Right renal cortex interstitium (tissue), 3 donors: ENCODE measurements at regions not wholly inside any gene's neighbourhood (a gene's known extent, or its start where the extent isn't known, plus 50 kb on each side); places are given as distances from the start of the nearest gene placed in this dataset.
"Not testable (repeated sequence)": the region's sequence is repeated elsewhere in the genome, so short reads cannot be mapped to it uniquely, and the experiment has no call there.

Experiments used
- DNase-seq, 3 donors: peaks; one replicate each; pipeline ENCODE4 v3.0.0-alpha.2; 2013; ENCODE audit warnings: low read depth in 3 of 3, low spot score in 2 of 3

- no peak for DNase-seq
Measured at GRCh38 chr14:71237556-71237955, 330.3 kb downstream of the PCNX1 start.

DNA sequence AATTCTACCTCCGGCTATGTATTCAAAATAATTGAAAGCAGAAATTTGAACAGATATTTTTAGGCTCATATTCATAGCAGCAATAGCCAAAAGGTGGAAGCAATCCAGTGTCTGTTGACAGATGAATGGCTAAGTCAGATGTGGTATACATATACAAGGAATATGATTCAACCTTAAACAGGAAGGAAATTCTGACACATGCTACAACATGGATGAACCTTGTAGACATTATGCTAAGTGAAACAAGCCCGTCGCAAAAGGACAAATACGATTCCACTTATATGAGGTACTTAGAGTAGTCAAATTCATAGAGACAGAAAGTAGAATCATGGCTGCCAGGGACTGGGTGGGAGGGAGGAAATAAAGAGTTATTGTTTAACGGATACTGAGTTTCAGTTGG lies 331.6 kb downstream of the PCNX1 start:
- DNase-seq = no peak

DNA sequence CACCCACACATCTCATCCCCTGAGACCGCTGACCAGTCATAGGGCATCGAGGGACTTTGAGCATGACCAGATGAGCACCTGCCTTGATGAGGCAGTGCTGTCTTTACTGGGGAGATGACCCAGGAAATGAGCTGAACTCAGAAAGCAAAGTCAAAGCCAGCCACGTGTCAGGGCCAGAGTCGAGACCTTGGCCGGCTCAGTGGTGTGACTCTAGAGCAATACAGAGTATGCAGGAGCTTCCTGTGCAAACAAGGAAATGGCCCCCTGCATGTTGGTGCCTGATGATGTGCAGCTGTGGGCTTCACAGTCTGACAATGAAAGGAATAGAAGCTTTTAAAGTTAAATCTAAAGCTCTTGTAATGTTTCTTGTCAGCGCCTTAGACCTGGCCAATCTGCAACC lies 332.9 kb downstream of the PCNX1 start:
- DNase-seq = no peak

DNA sequence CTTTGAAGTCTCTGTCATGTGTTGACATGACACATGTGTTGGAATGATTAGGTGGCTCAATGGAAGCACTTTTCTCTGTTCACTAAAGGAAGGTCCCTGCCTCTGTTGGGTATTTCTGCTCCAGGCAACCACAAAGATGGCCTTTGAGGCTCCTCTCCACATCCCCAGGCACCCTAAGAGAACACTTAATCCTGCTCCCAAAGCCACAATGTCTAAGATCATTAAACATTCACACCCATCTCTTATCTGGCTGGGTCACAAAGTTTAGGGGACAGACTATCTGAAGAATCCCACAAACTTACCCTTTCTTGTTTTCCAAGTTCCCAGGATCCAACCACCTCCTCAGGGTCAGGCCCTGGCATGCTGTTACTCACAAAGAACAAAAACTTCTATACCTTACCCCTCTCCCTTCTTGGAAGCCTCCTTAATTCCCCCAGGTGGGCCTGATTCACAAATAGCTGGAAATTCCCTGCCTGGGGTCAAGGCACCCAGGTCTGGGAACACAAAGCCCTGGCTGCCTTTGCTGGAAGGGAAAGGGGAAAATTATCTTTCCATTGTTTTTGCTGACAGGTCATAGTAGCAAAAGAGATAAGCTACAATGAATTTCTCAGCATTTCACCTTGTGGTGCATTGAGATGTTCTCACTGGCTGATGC lies 333.7 kb downstream of the PCNX1 start:
- DNase-seq = no peak

DNA sequence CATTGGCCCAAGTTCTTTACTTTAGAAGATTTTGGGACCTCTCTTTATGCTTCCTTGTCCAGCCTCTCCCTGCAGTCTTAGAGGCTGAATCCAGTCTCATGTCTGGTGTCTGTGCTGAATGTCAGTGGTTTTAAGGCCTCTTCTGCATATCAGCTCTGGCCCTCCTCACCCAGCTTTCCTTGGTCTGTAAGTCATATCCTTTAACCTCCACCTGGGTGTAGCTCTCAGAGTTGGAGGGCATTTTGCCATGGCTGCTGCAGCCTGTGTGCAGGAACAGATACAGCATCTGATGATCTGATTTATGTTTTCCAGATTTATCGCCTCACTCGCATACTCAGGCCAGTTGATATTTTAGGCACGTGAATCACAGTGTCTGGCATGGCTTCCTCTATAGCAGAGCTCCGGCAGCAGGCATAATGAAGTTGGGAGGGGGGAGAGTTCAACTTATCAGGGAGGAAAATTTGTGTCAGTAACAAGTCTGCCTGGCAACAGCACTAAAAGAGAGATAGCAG lies 335.0 kb downstream of the PCNX1 start:
- DNase-seq = no peak

- no peak for DNase-seq
Measured at GRCh38 chr14:71243697-71244096, 336.4 kb downstream of the PCNX1 start.

- DNase-seq = no peak
Measured at GRCh38 chr14:71244341-71244740, 337.1 kb downstream of the PCNX1 start.

- DNase-seq = no peak
Measured at GRCh38 chr14:71245659-71246361, 338.6 kb downstream of the PCNX1 start.

GRCh38 chr14:71246539-71246938 lies 339.3 kb downstream of the PCNX1 start:
- no peak for DNase-seq

- DNase-seq = no peak
Measured at GRCh38 chr14:71247106-71247505, 339.8 kb downstream of the PCNX1 start.

DNA sequence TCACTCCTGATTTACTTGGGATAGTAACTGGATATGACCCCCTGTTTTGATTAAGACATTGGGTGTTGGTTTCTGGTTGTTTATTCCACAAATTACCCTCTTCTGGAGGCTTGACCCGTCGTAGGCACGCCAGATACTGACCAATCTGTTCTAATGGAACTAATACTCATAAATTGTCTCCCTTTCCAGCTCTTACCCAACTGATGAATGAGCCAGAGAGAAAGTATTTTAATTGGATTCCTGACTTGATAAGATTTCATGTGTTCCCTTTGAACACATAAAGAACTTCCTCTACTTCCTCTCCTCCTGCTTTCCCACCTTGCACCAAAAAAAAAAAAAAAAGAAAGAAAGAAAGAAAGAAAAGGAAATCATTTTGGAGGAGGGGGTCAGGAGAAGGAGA lies 340.9 kb downstream of the PCNX1 start:
- DNase-seq = no peak

GRCh38 chr14:71250347-71250746 lies 343.1 kb downstream of the PCNX1 start:
- no peak for DNase-seq

- no peak for DNase-seq
Measured at GRCh38 chr14:71250791-71251190, 343.5 kb downstream of the PCNX1 start.

DNA sequence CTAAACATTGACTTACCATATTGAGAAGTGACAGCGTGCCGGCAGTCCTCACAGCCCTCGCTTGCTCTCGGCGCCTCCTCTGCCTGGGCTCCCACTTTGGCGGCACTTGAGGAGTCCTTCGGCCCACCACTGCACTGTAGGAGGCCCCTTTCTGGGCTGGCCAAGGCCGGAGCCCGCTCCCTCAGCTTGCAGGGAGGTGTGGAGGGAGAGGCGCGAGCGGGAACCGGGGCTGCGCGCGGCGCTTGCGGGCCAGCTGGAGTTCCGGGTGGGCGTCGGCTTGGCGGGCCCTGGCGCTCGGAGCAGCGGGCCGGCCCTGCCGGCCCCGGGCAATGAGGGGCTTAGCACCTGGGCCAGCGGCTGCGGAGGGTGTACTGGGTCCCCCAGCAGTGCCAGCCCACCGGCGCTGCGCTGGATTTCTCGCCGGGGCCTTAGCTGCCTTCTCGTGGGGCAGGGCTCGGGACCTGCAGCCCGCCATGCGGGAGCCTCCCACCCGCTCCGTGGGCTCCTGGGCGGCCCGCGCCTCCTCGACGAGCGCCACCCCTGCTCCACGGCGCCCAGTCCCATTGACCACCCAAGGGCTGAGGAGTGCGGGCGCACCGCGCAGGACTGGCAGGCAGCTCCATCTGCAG lies 346.9 kb downstream of the PCNX1 start:
- not testable (repeated sequence) for DNase-seq

DNA sequence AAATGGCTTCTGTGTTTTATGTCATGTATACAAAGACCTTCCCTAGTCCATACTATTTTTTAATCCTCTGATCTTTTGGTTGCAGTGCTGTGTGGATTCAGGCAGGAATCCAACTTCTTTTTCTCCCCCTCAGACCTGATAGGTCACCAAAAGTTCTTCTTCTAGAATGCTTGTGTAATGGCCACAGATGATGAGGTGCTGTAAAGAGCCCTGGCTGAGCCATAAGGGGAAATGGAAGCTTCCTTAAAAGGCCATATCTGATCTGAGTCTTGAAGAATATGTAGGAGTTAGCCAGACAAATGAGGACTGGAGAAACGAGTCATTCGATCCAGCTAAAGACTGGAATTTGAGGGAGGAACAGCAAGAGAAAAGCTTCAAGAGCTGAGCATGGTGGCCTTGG lies 353.9 kb downstream of the PCNX1 start:
- no peak for DNase-seq

GRCh38 chr14:71262441-71262840 lies 355.2 kb downstream of the PCNX1 start:
- DNase-seq = no peak

DNA sequence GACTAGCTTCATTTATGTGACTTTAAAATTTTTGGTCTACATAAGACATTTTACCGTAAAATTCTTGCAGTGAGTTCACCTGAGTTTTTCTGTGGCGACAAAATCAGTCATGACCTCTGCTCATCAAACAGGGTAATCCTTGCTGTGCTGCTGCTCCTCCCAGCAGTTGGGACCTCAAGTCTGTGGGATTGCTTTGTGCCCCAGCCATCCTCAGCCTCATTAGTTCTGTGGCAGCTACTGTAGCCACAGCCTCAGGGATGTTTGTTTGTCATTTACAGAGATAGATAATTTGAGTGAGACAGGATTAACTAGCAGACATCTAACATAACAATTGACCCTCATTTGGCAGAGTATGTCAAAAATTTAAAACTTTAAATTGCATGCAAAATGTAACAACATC lies 357.0 kb downstream of the PCNX1 start:
- no peak for DNase-seq

DNA sequence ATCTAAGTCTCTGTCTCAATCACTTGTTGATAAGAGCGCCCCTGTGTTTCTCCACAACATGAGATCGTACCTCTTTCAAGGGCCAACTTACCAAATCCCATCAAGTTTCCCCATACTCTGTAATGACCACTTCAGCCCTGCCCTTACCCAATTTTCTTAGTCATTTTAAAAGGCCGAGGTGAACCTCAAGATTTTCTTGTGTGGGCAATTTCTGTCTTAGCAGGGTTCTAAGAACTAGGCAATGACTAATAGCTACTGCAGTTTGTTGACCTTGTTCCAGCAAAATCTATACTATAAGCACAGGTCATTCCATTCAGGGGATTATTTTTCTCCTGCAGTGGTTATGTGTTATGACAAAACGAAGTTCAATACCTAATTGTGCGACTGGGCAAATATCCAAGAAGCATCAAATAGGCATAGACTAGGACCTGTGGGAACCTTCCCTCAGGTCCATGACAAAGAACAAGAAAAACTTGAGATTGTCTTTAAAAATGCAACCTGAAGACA lies 359.8 kb downstream of the PCNX1 start:
- no peak for DNase-seq

DNA sequence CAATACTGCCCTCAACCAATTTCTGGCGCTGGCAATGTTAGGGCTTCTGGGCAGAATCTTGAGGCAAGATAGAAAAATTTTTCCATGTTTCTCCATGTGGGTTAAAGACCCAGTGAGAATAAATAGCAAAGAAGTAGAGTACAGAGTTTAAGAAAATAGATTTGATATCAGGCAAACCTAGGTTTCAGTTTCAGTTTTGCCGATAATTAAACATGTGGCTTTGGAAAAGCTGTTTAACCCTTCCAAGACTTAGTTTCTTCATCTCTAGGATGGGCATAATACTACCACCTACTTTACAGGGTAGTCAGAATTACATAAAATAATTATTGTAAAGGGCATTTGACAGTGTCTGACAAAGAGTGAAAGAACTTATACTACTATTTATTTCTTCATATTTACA lies 360.4 kb downstream of the PCNX1 start:
- no peak for DNase-seq

DNA sequence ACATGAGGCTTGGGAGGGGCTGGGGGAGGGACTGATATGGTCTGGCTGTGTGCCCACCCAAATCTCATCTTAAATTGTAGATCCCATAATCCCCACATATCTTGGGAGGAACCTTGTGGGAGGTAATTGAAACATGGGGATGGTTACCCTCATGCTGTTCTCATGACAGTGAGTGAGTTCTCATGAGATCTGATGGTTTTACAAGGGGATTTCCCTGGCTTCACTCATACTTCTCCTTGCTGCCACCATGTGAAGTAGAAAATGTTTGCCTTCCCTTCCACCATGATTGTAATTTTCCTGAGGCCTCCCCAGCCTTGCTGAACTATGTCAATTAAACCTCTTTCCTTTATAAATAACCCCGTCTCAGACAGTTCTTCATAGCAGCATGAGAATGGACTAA lies 362.9 kb downstream of the PCNX1 start:
- no peak for DNase-seq

DNA sequence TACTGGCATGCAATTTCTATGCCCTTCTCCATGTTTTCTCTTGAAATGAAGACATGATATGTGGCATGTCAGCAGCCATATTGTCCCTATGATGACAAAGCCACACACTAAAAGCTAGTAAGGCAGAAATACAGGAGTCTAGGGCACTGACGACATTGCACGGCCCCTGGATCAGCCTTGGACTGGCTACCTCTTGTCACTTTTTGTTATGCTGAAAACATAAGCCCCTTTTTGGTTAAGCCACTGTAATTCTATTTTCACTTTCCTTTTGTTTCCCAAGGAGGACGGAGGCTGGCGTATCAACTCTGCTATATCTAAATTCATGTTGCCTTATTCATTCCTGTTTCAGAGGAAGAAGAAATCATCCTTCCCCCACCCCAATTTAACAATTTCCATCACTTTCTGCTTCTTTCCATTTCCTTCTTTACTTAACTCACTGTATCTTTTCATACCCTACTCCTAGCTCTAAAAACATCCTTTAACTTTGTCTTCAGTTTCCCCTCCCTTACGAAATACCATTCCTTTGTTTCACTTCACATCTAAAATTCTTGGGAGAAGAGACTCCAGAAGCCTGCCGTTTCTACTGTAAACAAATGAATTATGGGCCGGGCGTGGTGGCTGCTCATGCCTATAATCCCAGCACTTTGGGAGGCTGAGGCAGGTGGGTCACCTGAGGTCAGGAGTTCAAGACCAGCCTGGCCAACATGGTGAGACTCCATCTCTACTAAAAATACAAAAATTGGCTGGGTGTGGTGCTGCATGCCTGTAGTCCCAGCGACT lies 364.1 kb downstream of the PCNX1 start:
- no peak for DNase-seq
